HG03354 (cell line): ENCODE measurements at regions not wholly inside any gene's neighbourhood (a gene's known extent, or its start where the extent isn't known, plus 50 kb on each side); places are given as distances from the start of the nearest gene placed in this dataset.

Source experiments
- ATAC-seq: cut with Tn5 transposase; IDR thresholded peaks from one replicate; pipeline ENCODE4 v1.9.1; 2021; ENCODE audit warnings: mild to moderate bottlenecking; ENCODE audit not compliant: unreplicated experiment, poor library complexity, severe bottlenecking

DNA sequence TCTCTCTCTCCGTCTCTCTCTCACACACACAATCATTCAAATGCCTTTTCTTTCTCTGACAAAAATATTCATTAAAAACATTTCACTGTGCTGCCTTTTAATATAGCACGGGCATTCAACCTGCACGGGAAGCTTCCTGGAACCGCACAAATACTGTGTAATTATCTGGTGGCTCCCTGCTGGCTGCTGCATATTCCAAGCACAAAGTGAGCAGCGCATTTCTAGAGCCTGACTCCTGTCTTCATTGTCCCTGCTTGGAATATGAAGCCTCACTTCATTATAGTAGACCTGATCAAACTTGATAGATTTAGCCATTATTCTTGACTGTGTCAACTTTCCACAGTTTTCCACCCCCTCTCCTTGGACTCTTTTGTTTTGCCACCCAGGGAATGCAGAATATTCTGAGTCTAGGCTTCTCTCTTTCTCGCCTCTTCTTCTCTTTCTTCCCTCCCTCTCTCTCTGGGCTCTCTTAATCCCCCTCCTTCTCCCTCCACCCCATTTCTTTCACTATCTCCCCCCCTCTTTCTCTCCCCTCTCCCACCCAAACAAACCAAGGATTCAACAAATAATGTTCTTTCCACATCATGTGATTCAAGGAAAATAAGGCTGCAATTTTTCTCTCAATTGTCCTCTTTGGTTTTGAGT is 672.1 kb upstream of the FANCL start:
- no peak for ATAC-seq

DNA sequence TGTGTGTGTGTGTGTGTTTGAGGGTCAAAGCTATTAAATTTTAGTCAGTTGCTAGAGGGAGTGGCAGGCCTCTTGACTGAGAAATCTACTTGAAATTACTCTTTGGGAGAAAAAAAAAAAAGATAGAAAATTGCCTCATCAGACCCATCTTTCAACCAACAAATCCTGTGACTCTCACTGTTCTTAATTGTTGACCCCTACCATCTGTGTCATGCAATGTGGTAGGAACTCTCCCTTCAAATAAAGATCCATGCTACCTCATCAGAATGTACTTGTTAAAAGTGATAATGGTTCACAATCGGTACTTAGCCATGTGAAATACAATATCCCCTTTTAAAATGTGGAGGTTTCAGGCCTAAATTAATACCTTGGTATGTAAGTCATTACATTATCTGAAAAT is 670.8 kb upstream of the FANCL start:
- ATAC-seq: no peak

- ATAC-seq: no peak
These were observed 667.5 kb upstream of the FANCL start for GRCh38 chr2:58908501-58909154.

GRCh38 chr2:58907644-58908043 is 666.5 kb upstream of the FANCL start:
- ATAC-seq: peak; percentile 61

DNA sequence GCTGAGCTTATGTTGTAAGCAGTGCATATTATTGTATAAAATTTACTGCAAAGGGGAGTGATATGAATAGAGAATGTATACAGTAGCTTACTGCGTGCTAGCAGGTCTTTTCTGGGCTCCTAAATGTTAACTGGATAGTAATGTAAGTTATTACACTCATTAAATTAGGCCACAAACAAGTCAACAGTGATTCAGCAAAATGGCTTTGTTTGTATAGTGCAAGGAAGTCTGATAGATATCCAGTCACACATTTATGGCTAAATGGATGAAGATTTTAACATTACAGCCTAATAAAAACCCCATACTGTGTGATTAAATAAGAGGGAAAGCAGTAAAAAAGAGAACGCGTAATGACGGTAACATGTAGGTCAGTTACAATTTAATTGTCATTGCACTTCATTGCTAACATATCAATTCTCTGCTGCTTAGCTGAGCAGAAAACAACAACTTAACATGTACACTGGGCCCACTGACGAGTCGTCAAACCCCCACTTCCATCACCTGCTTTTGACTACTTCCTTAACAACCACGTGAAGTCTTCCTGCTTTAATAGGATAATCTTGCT is 665.0 kb upstream of the FANCL start:
- ATAC-seq: no peak

- ATAC-seq: no peak
These were observed 663.0 kb upstream of the FANCL start for GRCh38 chr2:58904095-58904494.

- ATAC-seq: no peak
These were observed 662.3 kb upstream of the FANCL start for GRCh38 chr2:58903427-58903826.

- ATAC-seq: no peak
These were observed 659.3 kb upstream of the FANCL start for GRCh38 chr2:58900246-58901027.

GRCh38 chr2:58899692-58900091 is 658.6 kb upstream of the FANCL start:
- no peak for ATAC-seq

DNA sequence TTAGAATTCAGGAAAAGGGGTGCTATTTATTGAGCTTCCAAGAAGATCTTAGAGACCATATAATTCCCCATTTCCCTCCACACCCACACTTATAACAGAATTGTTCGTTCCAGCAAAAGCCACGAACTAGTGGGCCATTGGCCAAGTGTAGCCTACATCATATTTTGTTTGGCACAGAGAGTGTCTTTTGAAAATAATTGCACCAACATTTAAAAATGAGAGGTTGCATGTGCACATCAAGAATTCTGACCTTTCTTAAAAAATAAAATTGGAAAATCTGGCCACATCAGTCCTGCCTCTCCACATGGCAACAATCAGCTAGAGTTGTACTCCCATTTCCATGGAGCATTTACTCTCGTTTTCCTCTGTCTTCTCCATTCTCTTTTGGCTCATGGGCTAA is 655.5 kb upstream of the FANCL start:
- no peak for ATAC-seq

DNA sequence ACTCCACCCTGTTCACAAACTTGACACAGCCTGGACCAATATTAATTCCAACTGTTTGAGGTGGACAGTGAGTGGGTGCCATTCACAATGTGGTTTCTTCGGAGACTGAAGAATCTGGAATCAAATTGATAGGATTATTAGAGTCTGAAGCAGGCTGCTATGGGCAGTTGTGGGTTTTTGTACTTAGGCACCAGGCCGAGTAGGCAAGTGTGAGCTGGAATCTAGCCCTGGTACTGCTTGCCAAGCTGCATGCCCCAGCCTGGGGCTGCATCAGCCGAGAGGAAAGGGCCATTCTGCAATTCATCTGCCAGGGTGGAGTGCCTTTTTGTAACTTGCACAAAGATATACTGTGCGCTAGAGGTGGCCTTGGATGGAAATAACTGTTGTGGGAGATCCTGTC is 654.7 kb upstream of the FANCL start:
- no peak for ATAC-seq

GRCh38 chr2:58893656-58894351 is 652.7 kb upstream of the FANCL start:
- no peak for ATAC-seq

DNA sequence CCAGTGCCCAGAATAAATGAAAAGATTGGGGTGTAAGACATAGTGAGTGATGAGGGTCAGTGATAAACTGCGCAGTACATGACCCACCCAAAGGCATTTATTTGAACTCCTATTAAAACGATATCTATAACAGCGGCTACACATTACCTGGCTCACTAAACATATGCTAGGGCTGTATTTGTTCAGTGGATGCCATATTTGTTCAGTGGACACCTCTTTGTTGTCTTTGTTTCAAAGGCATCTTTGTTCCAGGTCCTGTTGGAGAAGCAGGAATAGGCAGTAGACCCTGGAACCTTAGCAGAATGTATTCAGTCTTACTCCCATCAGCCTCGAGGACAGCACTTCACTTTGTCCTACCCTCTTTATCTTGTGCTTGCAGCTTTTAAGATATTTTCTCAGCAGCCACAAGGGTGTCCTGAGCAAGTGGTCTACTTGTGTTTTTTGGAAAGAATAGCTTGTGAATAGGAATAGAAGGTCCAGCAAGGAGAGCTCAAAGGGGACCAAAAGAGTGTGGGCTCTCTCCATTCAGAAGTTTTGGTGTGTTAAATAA is 650.8 kb upstream of the FANCL start:
- no peak for ATAC-seq

DNA sequence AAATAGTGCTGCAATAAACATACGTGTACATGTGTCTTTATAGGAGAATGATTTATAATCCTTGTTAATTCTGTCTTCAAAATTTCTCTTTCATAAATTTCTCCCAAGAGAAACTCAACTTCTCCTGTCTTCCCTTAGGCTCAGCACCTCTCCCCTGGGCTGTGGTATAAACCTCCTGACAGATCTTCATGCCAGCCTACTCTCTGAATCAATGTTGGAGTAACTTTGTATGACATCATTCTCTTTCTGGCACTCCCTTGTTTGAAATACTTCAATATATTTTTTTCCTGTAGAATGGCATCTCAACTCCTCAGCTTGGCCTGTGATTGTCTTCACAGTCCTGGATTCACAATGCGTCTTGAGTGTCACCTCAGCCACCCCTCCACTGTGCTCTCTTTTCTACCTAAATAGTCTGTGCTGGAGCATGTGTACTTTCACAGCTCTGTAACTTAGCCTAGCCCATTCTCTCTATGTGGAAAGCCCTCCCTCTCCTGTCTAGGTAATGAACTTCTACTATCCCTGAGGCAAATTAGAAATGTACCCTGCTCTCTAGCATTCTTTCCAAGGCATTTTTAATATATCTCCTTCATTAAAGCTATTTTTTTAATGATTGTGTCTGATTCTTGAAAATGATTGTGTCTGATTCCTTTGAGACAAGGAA is 649.9 kb upstream of the FANCL start:
- ATAC-seq: no peak

GRCh38 chr2:58886009-58886408 is 644.9 kb upstream of the FANCL start:
- no peak for ATAC-seq

- no peak for ATAC-seq
These were observed 638.7 kb upstream of the FANCL start for GRCh38 chr2:58879834-58880233.

DNA sequence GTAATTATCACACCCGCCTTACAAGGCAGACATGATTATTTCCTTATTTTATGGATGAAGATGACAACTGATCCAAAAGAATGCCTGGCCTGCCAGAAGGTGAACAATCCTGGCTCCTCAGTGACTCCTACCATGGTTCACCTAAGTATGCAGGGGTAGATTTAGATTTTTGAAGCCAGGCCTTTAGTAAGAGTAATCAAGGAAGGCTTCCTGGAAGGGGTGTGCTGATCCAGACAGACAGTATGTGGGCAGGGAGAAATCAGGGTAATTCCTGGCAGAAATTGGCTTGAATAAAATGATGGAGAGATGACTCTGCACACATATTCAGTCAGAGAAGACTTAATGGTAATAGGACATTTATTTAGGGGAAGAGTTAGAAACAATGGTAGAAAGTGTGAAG is 637.7 kb upstream of the FANCL start:
- ATAC-seq: no peak

GRCh38 chr2:58876126-58876525 is 635.0 kb upstream of the FANCL start:
- no peak for ATAC-seq

DNA sequence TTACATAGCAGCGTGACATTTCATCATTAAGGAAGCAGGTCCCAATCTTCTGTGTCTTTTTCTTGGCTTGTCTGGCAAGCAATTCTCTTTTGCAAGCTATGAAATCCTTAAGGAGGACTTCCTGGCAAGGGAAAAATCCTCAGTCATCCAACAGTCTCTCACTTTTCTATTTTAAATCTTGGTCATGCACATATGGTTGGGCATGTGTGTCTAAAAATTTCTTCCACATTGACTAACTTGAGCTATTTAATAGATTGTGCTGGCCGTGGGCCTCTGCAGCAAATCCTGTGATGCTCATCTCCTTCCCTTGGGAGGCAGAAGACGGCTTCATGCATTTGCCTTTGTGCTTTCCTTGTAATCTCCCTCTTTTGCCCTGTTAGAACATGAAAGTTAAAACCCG is 634.3 kb upstream of the FANCL start:
- no peak for ATAC-seq
